ENCODE measurements at regions not wholly inside any gene's neighbourhood (a gene's known extent, or its start where the extent isn't known, plus 50 kb on each side); places are given as distances from the start of the nearest gene placed in this dataset.

DNA sequence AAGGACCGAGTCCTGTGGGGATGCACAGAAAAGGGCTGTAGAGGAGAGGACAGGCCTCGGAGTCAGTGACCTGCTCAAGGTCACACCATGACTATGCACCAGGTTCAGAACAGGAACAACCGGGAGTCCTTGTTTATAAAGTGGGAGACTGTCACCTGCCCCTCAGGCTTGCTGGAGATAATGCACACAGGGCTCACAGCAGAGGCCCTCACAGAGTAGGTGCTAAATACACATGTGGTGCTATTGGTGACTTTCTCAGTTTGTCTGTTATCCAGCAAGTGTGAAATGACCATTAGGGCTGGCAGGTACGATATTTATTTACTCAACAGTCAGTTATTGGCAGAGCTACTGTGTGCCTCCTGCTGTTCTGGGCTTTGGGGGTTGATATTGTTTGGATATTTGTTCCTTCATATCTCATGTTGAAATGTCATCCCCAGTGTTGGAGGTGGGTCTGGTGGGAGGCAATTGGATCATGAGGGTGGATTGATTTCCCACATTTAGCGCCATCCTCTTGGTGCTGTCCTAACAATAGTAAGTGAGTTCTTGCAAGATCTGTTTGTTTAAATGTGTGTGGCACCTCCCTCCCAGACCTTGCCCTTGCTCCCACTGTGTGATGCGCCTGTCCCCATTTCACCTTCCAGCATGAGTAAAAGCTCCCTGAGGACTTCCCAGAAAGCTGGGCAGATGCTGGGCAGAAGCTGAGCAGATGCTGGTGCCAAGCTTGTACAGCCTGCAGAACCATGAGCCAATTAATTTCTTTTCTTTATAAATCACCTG is 162.1 kb upstream of the MPHOSPH6 start:
- TF ChIP-seq, protein P1, sequence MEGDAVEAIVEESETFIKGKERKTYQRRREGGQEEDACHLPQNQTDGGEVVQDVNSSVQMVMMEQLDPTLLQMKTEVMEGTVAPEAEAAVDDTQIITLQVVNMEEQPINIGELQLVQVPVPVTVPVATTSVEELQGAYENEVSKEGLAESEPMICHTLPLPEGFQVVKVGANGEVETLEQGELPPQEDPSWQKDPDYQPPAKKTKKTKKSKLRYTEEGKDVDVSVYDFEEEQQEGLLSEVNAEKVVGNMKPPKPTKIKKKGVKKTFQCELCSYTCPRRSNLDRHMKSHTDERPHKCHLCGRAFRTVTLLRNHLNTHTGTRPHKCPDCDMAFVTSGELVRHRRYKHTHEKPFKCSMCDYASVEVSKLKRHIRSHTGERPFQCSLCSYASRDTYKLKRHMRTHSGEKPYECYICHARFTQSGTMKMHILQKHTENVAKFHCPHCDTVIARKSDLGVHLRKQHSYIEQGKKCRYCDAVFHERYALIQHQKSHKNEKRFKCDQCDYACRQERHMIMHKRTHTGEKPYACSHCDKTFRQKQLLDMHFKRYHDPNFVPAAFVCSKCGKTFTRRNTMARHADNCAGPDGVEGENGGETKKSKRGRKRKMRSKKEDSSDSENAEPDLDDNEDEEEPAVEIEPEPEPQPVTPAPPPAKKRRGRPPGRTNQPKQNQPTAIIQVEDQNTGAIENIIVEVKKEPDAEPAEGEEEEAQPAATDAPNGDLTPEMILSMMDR (IDR thresholded peaks at IDR 0.05) = no peak
- TF ChIP-seq POLR2A (IDR thresholded peaks at IDR 0.05) (no peak), POLR2AphosphoS5 (IDR thresholded peaks at IDR 0.05) (no peak)

Data from prostate gland (tissue), 2 donors.